ENCODE measurements at regions not wholly inside any gene's neighbourhood (a gene's known extent, or its start where the extent isn't known, plus 50 kb on each side); places are given as distances from the start of the nearest gene placed in this dataset.

- H3K9me3 ChIP-seq, result no peaks in the 10 kb centered on the region
- no peaks in the 10 kb centered on the region for H3K36me3 ChIP-seq
- no peaks in the 10 kb centered on the region for H3K4me1 ChIP-seq (ENCODE audit: insufficient read depth)
- TF ChIP-seq EP300 (IDR thresholded peaks at IDR 0.05), result no peak
- no peak for TF ChIP-seq CTCF (IDR thresholded peaks at IDR 0.05)
- no peak for TF ChIP-seq POLR2A (IDR thresholded peaks at IDR 0.05)
- no peak overlapping the region for H3K27ac ChIP-seq
- intact Hi-C loops (cut with DNase I), result no loop called here
- 92 to 93% (median 92%) methylated on average over 3 of the region's 3 CpGs for WGBS, 3 donors
- H3K27me3 ChIP-seq, result no peaks in the 10 kb centered on the region
- H3K4me3 ChIP-seq, result no peak overlapping the region
- no peak for DNase-seq
Measured at GRCh38 chr13:73173279-73173811, 114.5 kb downstream of the KLF5 start.

GRCh38 chr13:73171926-73172325, 113.1 kb downstream of the KLF5 start:
- H3K27ac ChIP-seq, result no peak overlapping the region
- H3K9me3 ChIP-seq, result no peaks in the 10 kb centered on the region
- no peak for DNase-seq
- no peak for TF ChIP-seq POLR2A (IDR thresholded peaks at IDR 0.05)
- TF ChIP-seq EP300 (IDR thresholded peaks at IDR 0.05), result no peak
- TF ChIP-seq CTCF (IDR thresholded peaks at IDR 0.05), result no peak
- H3K4me1 ChIP-seq (ENCODE audit: insufficient read depth), result no peaks in the 10 kb centered on the region
- no peaks in the 10 kb centered on the region for H3K36me3 ChIP-seq
- intact Hi-C loops (cut with DNase I), result no loop called here
- WGBS, 3 donors, result 54 to 55% (median 55%) methylated on average over 5 of the region's 5 CpGs
- no peak overlapping the region for H3K4me3 ChIP-seq
- H3K27me3 ChIP-seq, result no peaks in the 10 kb centered on the region

- Histone ChIP-seq H3K36me3 (no peaks in the 10 kb centered on the region), H3K4me3 (no peak overlapping the region), H3K9me3 (no peaks in the 10 kb centered on the region), H3K27me3 (no peaks in the 10 kb centered on the region), H3K4me1 (ENCODE audit: insufficient read depth) (no peaks in the 10 kb centered on the region), H3K27ac (no peak overlapping the region)
- TF ChIP-seq CTCF (IDR thresholded peaks at IDR 0.05) (no peak), EP300 (IDR thresholded peaks at IDR 0.05) (no peak), POLR2A (IDR thresholded peaks at IDR 0.05) (no peak)
- 94 to 98% (median 98%) methylated on average over 5 of the region's 5 CpGs for WGBS, 3 donors
- no peak for DNase-seq
- intact Hi-C loops (cut with DNase I), result no loop called here
Measured at GRCh38 chr13:73171271-73171682, 112.5 kb downstream of the KLF5 start.

GRCh38 chr13:73169971-73170370, 111.2 kb downstream of the KLF5 start:
- Histone ChIP-seq H3K4me3 (no peak overlapping the region), H3K9me3 (no peaks in the 10 kb centered on the region), H3K27me3 (no peaks in the 10 kb centered on the region), H3K27ac (no peak overlapping the region), H3K4me1 (ENCODE audit: insufficient read depth) (no peaks in the 10 kb centered on the region), H3K36me3 (no peaks in the 10 kb centered on the region)
- no peak for DNase-seq
- intact Hi-C loops (cut with DNase I), result no loop called here
- WGBS, 3 donors, result 4 to 20% (median 10%) methylated on average over 2 of the region's 2 CpGs
- TF ChIP-seq EP300 (IDR thresholded peaks at IDR 0.05), result no peak
- TF ChIP-seq CTCF (IDR thresholded peaks at IDR 0.05), result no peak
- no peak for TF ChIP-seq POLR2A (IDR thresholded peaks at IDR 0.05)

All from ovary (tissue), 7 donors.